GM18907 (cell line): ENCODE measurements at regions not wholly inside any gene's neighbourhood (a gene's known extent, or its start where the extent isn't known, plus 50 kb on each side); places are given as distances from the start of the nearest gene placed in this dataset.

Experiments used
- ATAC-seq: cut with Tn5 transposase; IDR thresholded peaks from one replicate; pipeline ENCODE4 v1.9.1; 2021; ENCODE audit warnings: mild to moderate bottlenecking, moderate library complexity; ENCODE audit not compliant: unreplicated experiment

- no peak for ATAC-seq
These were observed 54.7 kb upstream of the OPCML start for GRCh38 chr11:133586903-133587517.

GRCh38 chr11:133582750-133583149, 50.4 kb upstream of the OPCML start:
- ATAC-seq, result no peak

- no peak for ATAC-seq
These were observed 50.0 kb upstream of the OPCML start for GRCh38 chr11:133582326-133582725.
